ENCODE measurements at regions not wholly inside any gene's neighbourhood (a gene's known extent, or its start where the extent isn't known, plus 50 kb on each side); places are given as distances from the start of the nearest gene placed in this dataset.

DNA sequence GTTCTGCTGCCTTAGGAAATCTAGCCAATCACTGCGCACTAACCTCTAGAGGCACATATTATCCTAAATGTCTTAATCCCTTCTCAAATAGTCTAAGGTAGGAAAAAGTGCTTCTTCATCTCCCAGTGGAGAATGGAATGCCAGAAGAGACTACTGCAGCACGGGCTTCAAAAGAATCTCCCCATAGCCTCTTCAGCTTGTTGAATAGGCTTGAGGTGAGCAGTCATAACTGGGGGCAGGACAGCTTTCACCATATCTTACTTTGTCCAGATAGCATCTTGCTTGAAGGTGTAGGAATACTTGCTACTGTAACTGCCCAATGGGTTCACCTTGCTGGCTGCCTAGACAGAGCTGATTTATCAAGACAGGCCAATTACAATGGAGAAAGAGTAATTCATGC lies 88.8 kb downstream of the MBL2 start:
- ATAC-seq (replicated peaks; ENCODE audit: extremely low read depth, poor library complexity, severe bottlenecking): no peak
- peaks cover 4% of the 10 kb centered on the region for H3K9me3 Mint-ChIP-seq
- no peak overlapping the region for H3K27ac Mint-ChIP-seq (ENCODE audit: low read depth)
- H3K4me3 Mint-ChIP-seq: no peak overlapping the region
- no peaks in the 10 kb centered on the region for H3K27me3 Mint-ChIP-seq
- H3K36me3 Mint-ChIP-seq (ENCODE audit: insufficient read depth): no peaks in the 10 kb centered on the region
- no peaks in the 10 kb centered on the region for H3K4me1 Mint-ChIP-seq
- DNase-seq (ENCODE audit: low spot score in 2 of 2): no peak

- H3K9me3 Mint-ChIP-seq: peaks cover 26% of the 10 kb centered on the region
- no peak for DNase-seq (ENCODE audit: low spot score in 2 of 2)
- no peak overlapping the region for H3K4me3 Mint-ChIP-seq
- no peaks in the 10 kb centered on the region for H3K4me1 Mint-ChIP-seq
- no peak overlapping the region for H3K27ac Mint-ChIP-seq (ENCODE audit: low read depth)
- H3K27me3 Mint-ChIP-seq: no peaks in the 10 kb centered on the region
- no peak for ATAC-seq (replicated peaks; ENCODE audit: extremely low read depth, poor library complexity, severe bottlenecking)
- no peaks in the 10 kb centered on the region for H3K36me3 Mint-ChIP-seq (ENCODE audit: insufficient read depth)
These were observed 83.7 kb downstream of the MBL2 start for GRCh38 chr10:52688899-52689298.

- DNase-seq (ENCODE audit: low spot score in 2 of 2): no peak
- ATAC-seq (replicated peaks; ENCODE audit: extremely low read depth, poor library complexity, severe bottlenecking): no peak
- Mint-ChIP-seq H3K36me3 (ENCODE audit: insufficient read depth) (no peaks in the 10 kb centered on the region), H3K4me3 (no peak overlapping the region), H3K4me1 (no peaks in the 10 kb centered on the region), H3K9me3 (peaks cover 37% of the 10 kb centered on the region), H3K27ac (ENCODE audit: low read depth) (no peak overlapping the region), H3K27me3 (no peaks in the 10 kb centered on the region)
These were observed 76.4 kb downstream of the MBL2 start for GRCh38 chr10:52696232-52696631.

- Mint-ChIP-seq H3K27me3 (no peaks in the 10 kb centered on the region), H3K4me3 (no peak overlapping the region), H3K4me1 (no peaks in the 10 kb centered on the region), H3K36me3 (ENCODE audit: insufficient read depth) (peaks cover 2% of the 10 kb centered on the region), H3K27ac (ENCODE audit: low read depth) (no peak overlapping the region), H3K9me3 (peaks cover 13% of the 10 kb centered on the region)
- DNase-seq (ENCODE audit: low spot score in 2 of 2) (no peak), ATAC-seq (replicated peaks; ENCODE audit: extremely low read depth, poor library complexity, severe bottlenecking) (no peak)
These were observed 70.9 kb downstream of the MBL2 start for GRCh38 chr10:52701647-52702046.

GRCh38 chr10:52703451-52703850 lies 69.1 kb downstream of the MBL2 start:
- H3K27ac Mint-ChIP-seq (ENCODE audit: low read depth): no peak overlapping the region
- no peak for ATAC-seq (replicated peaks; ENCODE audit: extremely low read depth, poor library complexity, severe bottlenecking)
- H3K27me3 Mint-ChIP-seq: no peaks in the 10 kb centered on the region
- H3K36me3 Mint-ChIP-seq (ENCODE audit: insufficient read depth): peaks cover 2% of the 10 kb centered on the region
- H3K4me1 Mint-ChIP-seq: no peaks in the 10 kb centered on the region
- peaks cover 15% of the 10 kb centered on the region for H3K9me3 Mint-ChIP-seq
- DNase-seq (ENCODE audit: low spot score in 2 of 2): no peak
- H3K4me3 Mint-ChIP-seq: no peak overlapping the region

DNA sequence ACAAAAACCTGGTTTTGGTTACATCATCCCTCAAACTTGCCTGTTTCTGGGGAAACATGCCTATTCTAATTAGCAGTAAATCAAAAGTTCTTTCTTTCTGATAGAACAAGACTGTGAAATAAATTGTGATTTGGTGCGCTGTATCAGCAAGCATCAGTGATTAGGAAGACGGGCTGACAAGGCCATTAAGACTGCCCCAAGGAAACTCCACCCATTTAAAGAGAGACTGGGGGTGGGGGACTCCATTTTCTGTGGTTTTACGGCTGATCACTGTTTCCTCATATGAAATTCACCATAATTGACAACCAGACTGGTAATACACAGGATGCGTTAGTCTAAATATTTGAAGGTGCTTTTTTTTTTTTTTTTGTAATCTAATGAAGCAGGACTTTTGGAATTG lies 68.7 kb downstream of the MBL2 start:
- H3K9me3 Mint-ChIP-seq: peaks cover 11% of the 10 kb centered on the region
- ATAC-seq (replicated peaks; ENCODE audit: extremely low read depth, poor library complexity, severe bottlenecking) (no peak), DNase-seq (ENCODE audit: low spot score in 2 of 2) (no peak)
- H3K27ac Mint-ChIP-seq (ENCODE audit: low read depth): no peak overlapping the region
- no peak overlapping the region for H3K4me3 Mint-ChIP-seq
- H3K4me1 Mint-ChIP-seq: no peaks in the 10 kb centered on the region
- H3K27me3 Mint-ChIP-seq: no peaks in the 10 kb centered on the region
- peaks cover 2% of the 10 kb centered on the region for H3K36me3 Mint-ChIP-seq (ENCODE audit: insufficient read depth)

GRCh38 chr10:52706332-52707070 lies 66.1 kb downstream of the MBL2 start:
- peaks cover 24% of the 10 kb centered on the region for H3K9me3 Mint-ChIP-seq
- DNase-seq (ENCODE audit: low spot score in 2 of 2): no peak
- H3K4me1 Mint-ChIP-seq: no peaks in the 10 kb centered on the region

More at GRCh38 chr10:52706332-52707070, 66.1 kb downstream of the MBL2 start:
- no peak for ATAC-seq (replicated peaks; ENCODE audit: extremely low read depth, poor library complexity, severe bottlenecking)
- Mint-ChIP-seq H3K4me3 (no peak overlapping the region), H3K27me3 (no peaks in the 10 kb centered on the region), H3K27ac (ENCODE audit: low read depth) (no peak overlapping the region), H3K36me3 (ENCODE audit: insufficient read depth) (peaks cover 2% of the 10 kb centered on the region)

Measured in central memory CD8-positive, alpha-beta T cell (primary cell).